ENCODE measurements at regions not wholly inside any gene's neighbourhood (a gene's known extent, or its start where the extent isn't known, plus 50 kb on each side); places are given as distances from the start of the nearest gene placed in this dataset. TPM values are rescaled to one million over a fixed set of nuclear protein-coding genes. Genes with fewer than 3 reads are reported as not detected.

GRCh38 chr14:85479771-85480170 is 50.2 kb upstream of the FLRT2 start:
- in situ Hi-C loops (cut with MboI), result no loop called here
- H3K9ac ChIP-seq, result no peak overlapping the region
- H3K79me2 ChIP-seq (ENCODE audit: insufficient read depth), result no peaks in the 10 kb centered on the region
- TF ChIP-seq EZH2phosphoT487 (IDR thresholded peaks at IDR 0.05; ENCODE audit: insufficient read depth, low read depth) (no peak), EZH2 (IDR thresholded peaks at IDR 0.05; ENCODE audit: insufficient read depth, poor library complexity, severe bottlenecking) (no peak)
- 49 to 55% methylated on average over 2 of the region's 2 CpGs for WGBS, 2 experiments (ENCODE audit: low coverage in 1 of 2, low lambda C conversion rate in 2 of 2, missing lambda C conversion rate in 2 of 2)
- no peak overlapping the region for H2AFZ ChIP-seq
- no peaks in the 10 kb centered on the region for H3K9me3 ChIP-seq (ENCODE audit: low read depth)
- no peaks in the 10 kb centered on the region for H3K36me3 ChIP-seq (ENCODE audit: low read depth)
- no peak overlapping the region for H3K27ac ChIP-seq
- DNase-seq, result no peak
- H3K4me2 ChIP-seq (ENCODE audit: unreplicated experiment), result no peak overlapping the region
- H3K9me2 ChIP-seq (ENCODE audit: insufficient read depth), result no peaks in the 10 kb centered on the region
- no peak overlapping the region for H3K4me3 ChIP-seq
- peaks cover 16% of the 10 kb centered on the region for H3F3A ChIP-seq (ENCODE audit: insufficient read depth)
- peaks cover 27% of the 10 kb centered on the region for H3K4me1 ChIP-seq (ENCODE audit: insufficient read depth)
- no peaks in the 10 kb centered on the region for H3K27me3 ChIP-seq (replicated peaks; ENCODE audit: insufficient read depth)
- no peaks in the 10 kb centered on the region for H4K20me1 ChIP-seq (ENCODE audit: insufficient read depth)

Small RNA genes lying in the stretch of these regions (small RNA-seq; reads per million reads assigned to genes)
- gene AL161713.1 (ENCODE audit: low read depth, low replicate concordance) (not detected), gene AL163642.1 (ENCODE audit: low read depth, low replicate concordance) (not detected), gene RF00017 (ENCODE audit: low read depth, low replicate concordance) (not detected), gene RNU6-976P (ENCODE audit: low read depth, low replicate concordance) (not detected), gene RNU6ATAC28P (ENCODE audit: low read depth, low replicate concordance) (not detected), gene RNU7-51P (ENCODE audit: low read depth, low replicate concordance) (not detected)
